PC-3 (cell line): ENCODE measurements at regions not wholly inside any gene's neighbourhood (a gene's known extent, or its start where the extent isn't known, plus 50 kb on each side); places are given as distances from the start of the nearest gene placed in this dataset.

Experiments used
- ATAC-seq: fragments of 200-7000 bp; cut with Tn5 transposase; 2 replicates; pipeline ENCODE4 v1.9.1; 2020; ENCODE audit warnings: mild to moderate bottlenecking, moderate library complexity
- BruUV-seq: library from RNA; stranded (reverse); fragments of 400-500 nt; replicated peaks from 2 replicates; lab custom pipeline; 2021; lab: Mats Ljungman, UMichigan
- CTCF ChIA-PET: fragments of 300-600 bp; sonication (Branson Sonifier 250); formaldehyde crosslinking; loops from one replicate; lab custom pipeline; 2022; ENCODE audit warnings: antibody characterized with exemption; lab: Charles Lee
- POLR2A ChIA-PET: fragments of 300-600 bp; sonication (Branson Sonifier 250); formaldehyde crosslinking; loops from one replicate; lab custom pipeline; 2022; ENCODE audit warnings: antibody characterized with exemption; ENCODE audit not compliant: unreplicated experiment; lab: Charles Lee
- DNase-seq: peaks from one replicate; pipeline ENCODE4 v3.0.0-alpha.2; 2015
- H2AFZ ChIP-seq: fragments of 300-600 bp; sonication (generic); 2 replicates; pipeline ENCODE4 v1.6.0; 2016; ENCODE audit warnings: antibody characterized with exemption, low read length
- H3F3A ChIP-seq: fragments of 300-600 bp; sonication (generic); one replicate; pipeline ENCODE4 v1.6.0; 2017; ENCODE audit warnings: antibody characterized with exemption, low read length, control low read depth, mild to moderate bottlenecking; ENCODE audit not compliant: unreplicated experiment
- H3K27ac ChIP-seq: fragments of 300-600 bp; sonication (generic); 2 replicates; pipeline ENCODE4 v1.5.1; 2016; ENCODE audit warnings: mild to moderate bottlenecking, low read length
- H3K27me3 ChIP-seq: fragments of 300-600 bp; sonication (generic); 2 replicates; pipeline ENCODE4 v1.6.1; 2016; ENCODE audit warnings: low read length, mixed read lengths
- H3K36me3 ChIP-seq: fragments of 300-600 bp; sonication (generic); 2 replicates; pipeline ENCODE4 v1.6.1; 2016; ENCODE audit warnings: low read depth, mixed run types, low read length, mixed read lengths
- H3K4me1 ChIP-seq: fragments of 300-600 bp; sonication (generic); 2 replicates; pipeline ENCODE4 v1.5.1; 2016; ENCODE audit warnings: low read length; ENCODE audit not compliant: insufficient read depth
- H3K4me2 ChIP-seq: fragments of 300-600 bp; sonication (generic); 2 replicates; pipeline ENCODE4 v1.6.0; 2016; ENCODE audit warnings: low read length
- H3K4me3 ChIP-seq: fragments of 300-600 bp; sonication (generic); 2 replicates; pipeline ENCODE4 v1.5.1; 2016; ENCODE audit warnings: mild to moderate bottlenecking, low read length, mixed read lengths
- H3K79me2 ChIP-seq: fragments of 300-600 bp; sonication (generic); 2 replicates; pipeline ENCODE4 v1.6.1; 2017; ENCODE audit warnings: low read length, mixed read lengths
- H3K9ac ChIP-seq: fragments of 300-600 bp; sonication (generic); 2 replicates; pipeline ENCODE4 v1.6.0; 2016; ENCODE audit warnings: mild to moderate bottlenecking, low read length
- H3K9me2 ChIP-seq: fragments of 300-600 bp; sonication (generic); replicated peaks from 2 replicates; pipeline ENCODE4 v1.6.1; 2016; ENCODE audit warnings: mixed run types, low read length, mixed read lengths
- H3K9me3 ChIP-seq: fragments of 300-600 bp; sonication (generic); 2 replicates; pipeline ENCODE4 v1.6.1; 2016; ENCODE audit warnings: low read length, mixed read lengths
- H4K20me1 ChIP-seq: fragments of 300-600 bp; sonication (generic); 2 replicates; pipeline ENCODE4 v1.6.1; 2016; ENCODE audit warnings: low read length, mixed read lengths
- EZH2 ChIP-seq: fragments of 300-600 bp; sonication (generic); IDR thresholded peaks from one replicate; pipeline ENCODE4 v1.6.1; 2017; ENCODE audit warnings: antibody characterized with exemption, mild to moderate bottlenecking, low read length; ENCODE audit not compliant: unreplicated experiment
- EZH2phosphoT487 ChIP-seq: fragments of 300-600 bp; sonication (generic); IDR thresholded peaks from 2 replicates; pipeline ENCODE4 v1.6.1; 2018; ENCODE audit warnings: mild to moderate bottlenecking, antibody characterized with exemption, low read length, borderline replicate concordance
- intact Hi-C: fragments of 100-400 bp; cut with micrococcal nuclease; formaldehyde crosslinking; loops from 2 replicates; pipeline ENCODE4 v1.9.0; 2023
- TF ChIP-seq, protein P1 (sequence below): fragments of 300-600 bp; sonication (generic); conservative IDR thresholded peaks from 2 replicates; pipeline ENCODE4 v1.5.1; 2017; ENCODE audit warnings: antibody characterized with exemption, low read depth, mild to moderate bottlenecking, low read length

DNA sequence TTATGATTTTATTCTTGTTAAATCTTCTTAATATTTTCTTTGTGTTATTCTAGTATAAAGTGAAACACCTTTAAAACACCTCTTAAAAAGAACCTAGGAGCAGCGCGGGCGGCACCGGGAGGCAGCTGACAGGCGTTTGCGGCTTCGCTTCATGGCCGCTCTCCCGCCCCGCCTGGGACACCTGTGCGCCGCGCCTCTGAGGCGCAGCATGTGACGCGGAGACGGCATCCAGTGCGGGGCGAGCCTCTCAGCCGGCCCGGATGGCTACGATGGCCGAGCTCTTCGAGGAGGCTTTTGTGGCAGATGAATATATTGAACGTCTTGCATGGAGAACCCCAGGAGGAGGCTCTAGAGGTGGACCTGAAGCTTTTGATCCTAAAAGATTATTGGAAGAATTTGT, 1592.7 kb downstream of the TECRL start:
- DNase-seq (no peak), ATAC-seq (no peak)
- Histone ChIP-seq H3K79me2 (no peaks in the 10 kb centered on the region), H3K27me3 (no peaks in the 10 kb centered on the region), H3K4me1 (no peaks in the 10 kb centered on the region), H2AFZ (no peak overlapping the region), H3K27ac (no peak overlapping the region), H4K20me1 (no peaks in the 10 kb centered on the region), H3K36me3 (no peaks in the 10 kb centered on the region), H3F3A (no peaks in the 10 kb centered on the region), H3K9me3 (no peaks in the 10 kb centered on the region), H3K9ac (no peak overlapping the region), H3K9me2 (no peaks in the 10 kb centered on the region), H3K4me3 (no peak overlapping the region), H3K4me2 (no peak overlapping the region)
- intact Hi-C loops: no loop called here
- ChIA-PET POLR2A (no interaction called here), CTCF (no interaction called here)
- TF ChIP-seq, protein P1, sequence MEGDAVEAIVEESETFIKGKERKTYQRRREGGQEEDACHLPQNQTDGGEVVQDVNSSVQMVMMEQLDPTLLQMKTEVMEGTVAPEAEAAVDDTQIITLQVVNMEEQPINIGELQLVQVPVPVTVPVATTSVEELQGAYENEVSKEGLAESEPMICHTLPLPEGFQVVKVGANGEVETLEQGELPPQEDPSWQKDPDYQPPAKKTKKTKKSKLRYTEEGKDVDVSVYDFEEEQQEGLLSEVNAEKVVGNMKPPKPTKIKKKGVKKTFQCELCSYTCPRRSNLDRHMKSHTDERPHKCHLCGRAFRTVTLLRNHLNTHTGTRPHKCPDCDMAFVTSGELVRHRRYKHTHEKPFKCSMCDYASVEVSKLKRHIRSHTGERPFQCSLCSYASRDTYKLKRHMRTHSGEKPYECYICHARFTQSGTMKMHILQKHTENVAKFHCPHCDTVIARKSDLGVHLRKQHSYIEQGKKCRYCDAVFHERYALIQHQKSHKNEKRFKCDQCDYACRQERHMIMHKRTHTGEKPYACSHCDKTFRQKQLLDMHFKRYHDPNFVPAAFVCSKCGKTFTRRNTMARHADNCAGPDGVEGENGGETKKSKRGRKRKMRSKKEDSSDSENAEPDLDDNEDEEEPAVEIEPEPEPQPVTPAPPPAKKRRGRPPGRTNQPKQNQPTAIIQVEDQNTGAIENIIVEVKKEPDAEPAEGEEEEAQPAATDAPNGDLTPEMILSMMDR: no peak
- TF ChIP-seq EZH2 (no peak), EZH2phosphoT487 (no peak)
- BruUV-seq: no TSS peak

DNA sequence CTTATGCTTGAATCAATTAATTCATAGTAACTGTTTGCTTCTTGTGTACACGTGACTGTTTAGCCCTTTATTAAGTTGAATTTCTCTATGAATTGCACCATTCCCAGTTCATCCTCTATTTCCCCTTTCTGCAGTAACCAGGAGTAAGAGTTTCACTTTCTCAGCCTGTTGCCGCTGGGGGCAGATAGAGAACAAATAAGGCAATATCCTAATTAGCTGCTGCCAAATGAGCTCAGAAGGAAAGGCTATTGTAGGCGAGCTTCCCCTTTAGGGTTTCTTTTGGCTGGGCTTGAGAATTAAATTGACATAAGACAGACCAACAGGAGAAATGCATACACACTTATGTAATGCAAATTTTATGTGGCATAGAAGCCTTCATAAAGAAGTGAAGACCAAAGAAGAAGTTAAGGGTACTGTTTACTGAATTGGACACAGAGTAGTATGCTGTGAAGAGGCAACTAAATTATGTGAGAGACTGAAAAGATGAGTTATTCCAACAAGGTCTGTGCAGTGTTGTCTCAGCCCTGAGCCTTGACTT, 1594.7 kb downstream of the TECRL start:
- no peak for DNase-seq
- no TSS peak for BruUV-seq
- Histone ChIP-seq H3K27me3 (no peaks in the 10 kb centered on the region), H3K36me3 (no peaks in the 10 kb centered on the region), H3F3A (no peaks in the 10 kb centered on the region), H3K9me2 (no peaks in the 10 kb centered on the region), H3K4me3 (no peak overlapping the region), H2AFZ (0 out of 2 replicates have a peak overlapping the region, but pooled peaks have one; percentile 11), H3K9ac (no peak overlapping the region), H3K27ac (no peak overlapping the region), H3K9me3 (no peaks in the 10 kb centered on the region), H3K4me1 (peaks cover 3% of the 10 kb centered on the region), H3K79me2 (no peaks in the 10 kb centered on the region), H4K20me1 (no peaks in the 10 kb centered on the region), H3K4me2 (no peak overlapping the region)
- TF ChIP-seq, protein P1: peak; percentile 15; the same call in 1 of the 2 replicates
- TF ChIP-seq EZH2: no peak
- intact Hi-C loops: no loop called here
- ChIA-PET CTCF (no interaction called here), POLR2A (no interaction called here)
- ATAC-seq: peak; percentile 37

- H3K36me3 ChIP-seq: no peaks in the 10 kb centered on the region
- no peaks in the 10 kb centered on the region for H3K79me2 ChIP-seq
- BruUV-seq: no TSS peak
- no peaks in the 10 kb centered on the region for H3F3A ChIP-seq
- H3K4me1 ChIP-seq: peaks cover 3% of the 10 kb centered on the region
- H3K4me3 ChIP-seq: no peak overlapping the region
- POLR2A ChIA-PET: no interaction called here
- ATAC-seq: no peak; the same call in 1 of the 2 replicates
- no peak overlapping the region for H3K4me2 ChIP-seq
- peak; percentile 16 for DNase-seq
- TF ChIP-seq, protein P1: no peak
- TF ChIP-seq EZH2 (no peak), EZH2phosphoT487 (no peak)
- H3K27me3 ChIP-seq: no peaks in the 10 kb centered on the region
- no peak overlapping the region for H2AFZ ChIP-seq
- no peaks in the 10 kb centered on the region for H4K20me1 ChIP-seq
- H3K9me2 ChIP-seq: 0 out of 2 replicates have a peak, but pooled peaks cover 3% of the 10 kb centered on the region
- CTCF ChIA-PET: no interaction called here
- no peak overlapping the region for H3K27ac ChIP-seq
- intact Hi-C loops: no loop called here
- H3K9me3 ChIP-seq: no peaks in the 10 kb centered on the region
- H3K9ac ChIP-seq: no peak overlapping the region
Observed at GRCh38 chr4:62806816-62807215, 1602.4 kb downstream of the TECRL start.
